Activated CD8-positive, alpha-beta memory T cell treated with anti-CD3 and anti-CD28 coated beads for 36 hours (primary cell): ENCODE measurements at regions not wholly inside any gene's neighbourhood (a gene's known extent, or its start where the extent isn't known, plus 50 kb on each side); places are given as distances from the start of the nearest gene placed in this dataset.
"Not testable (repeated sequence)": the region's sequence is repeated elsewhere in the genome, so short reads cannot be mapped to it uniquely, and the experiment has no call there.

Experiments
- CTCF ChIA-PET: fragments of 350-600 bp; sonication (Branson Sonifier 250); formaldehyde crosslinking; loops from one replicate; lab custom pipeline; 2021; ENCODE audit warnings: antibody characterized with exemption; lab: Charles Lee
- POLR2A ChIA-PET: fragments of 350-600 bp; sonication (Branson Sonifier 250); formaldehyde crosslinking; loops from one replicate; lab custom pipeline; 2021; ENCODE audit warnings: antibody characterized with exemption; lab: Charles Lee

GRCh38 chr1:112855152-112855828, 100.7 kb downstream of the SLC16A1 start:
- ChIA-PET CTCF (interaction anchor here (0.8 kb wide), 1 partner anchor 217 kb away, joined by 3 read pairs; the partner anchor contains the start of gene LRIG2), POLR2A (no interaction called here)

- CTCF ChIA-PET, POLR2A ChIA-PET: not testable (repeated sequence)
These were observed 101.5 kb downstream of the SLC16A1 start for GRCh38 chr1:112854368-112854984.

GRCh38 chr1:112853915-112854314, 102.1 kb downstream of the SLC16A1 start:
- CTCF ChIA-PET, result interaction anchor here (1.2 kb wide), 1 partner anchor 204 kb away, joined by 3 read pairs; no protein-coding TSS in a partner anchor
- POLR2A ChIA-PET, result not testable (repeated sequence)

GRCh38 chr1:112852934-112853333, 103.1 kb downstream of the SLC16A1 start:
- ChIA-PET POLR2A (no interaction called here), CTCF (interaction anchor here (1.2 kb wide), 1 partner anchor 205 kb away, joined by 3 read pairs; no protein-coding TSS in a partner anchor)

GRCh38 chr1:112852276-112852675, 103.7 kb downstream of the SLC16A1 start:
- ChIA-PET POLR2A (no interaction called here), CTCF (no interaction called here)

- POLR2A ChIA-PET, result no interaction called here
- CTCF ChIA-PET, result no interaction called here
These were observed 105.8 kb downstream of the SLC16A1 start for GRCh38 chr1:112850034-112850757.

GRCh38 chr1:112849425-112850033, 106.5 kb downstream of the SLC16A1 start:
- CTCF ChIA-PET, result interaction anchor here (0.6 kb wide), 1 partner anchor 11 kb away, joined by 3 read pairs; no protein-coding TSS in a partner anchor
- POLR2A ChIA-PET, result no interaction called here

- ChIA-PET CTCF (no interaction called here), POLR2A (interaction anchor here (0.6 kb wide), 1 partner anchor 17 kb away, joined by 11 read pairs; no protein-coding TSS in a partner anchor)
These were observed 114.2 kb downstream of the SLC16A1 start for GRCh38 chr1:112841825-112842224.

- POLR2A ChIA-PET, result no interaction called here
These were observed 115.1 kb downstream of the SLC16A1 start for GRCh38 chr1:112840631-112841624.

GRCh38 chr1:112836642-112837041, 119.4 kb downstream of the SLC16A1 start:
- POLR2A ChIA-PET, result no interaction called here

More at GRCh38 chr1:112840631-112841624, 115.1 kb downstream of the SLC16A1 start:
- CTCF ChIA-PET, result interaction anchor here (1.1 kb wide), 1 partner anchor 125 kb away, joined by 3 read pairs; the partner anchor contains the start of gene PPM1J

GRCh38 chr1:112833806-112834205, 118.7 kb upstream of the PPM1J start:
- CTCF ChIA-PET, result interaction anchor here (0.6 kb wide), 1 partner anchor 15 kb away, joined by 5 read pairs; no protein-coding TSS in a partner anchor
- POLR2A ChIA-PET, result no interaction called here

More at GRCh38 chr1:112836642-112837041, 119.4 kb downstream of the SLC16A1 start:
- CTCF ChIA-PET, result no interaction called here

- POLR2A ChIA-PET, CTCF ChIA-PET: not testable (repeated sequence)
These were observed 117.1 kb upstream of the PPM1J start for GRCh38 chr1:112832259-112832658.

GRCh38 chr1:112829691-112830090, 114.6 kb upstream of the PPM1J start:
- CTCF ChIA-PET, POLR2A ChIA-PET: not testable (repeated sequence)

GRCh38 chr1:112828716-112829115, 113.6 kb upstream of the PPM1J start:
- ChIA-PET CTCF (no interaction called here), POLR2A (no interaction called here)

GRCh38 chr1:112827391-112827790, 112.3 kb upstream of the PPM1J start:
- POLR2A ChIA-PET, CTCF ChIA-PET: not testable (repeated sequence)

- CTCF ChIA-PET, result no interaction called here
- POLR2A ChIA-PET, result no interaction called here
These were observed 111.2 kb upstream of the PPM1J start for GRCh38 chr1:112826217-112826944.

- CTCF ChIA-PET, POLR2A ChIA-PET: not testable (repeated sequence)
These were observed 110.6 kb upstream of the PPM1J start for GRCh38 chr1:112825563-112826216.
